ENCODE measurements at regions not wholly inside any gene's neighbourhood (a gene's known extent, or its start where the extent isn't known, plus 50 kb on each side); places are given as distances from the start of the nearest gene placed in this dataset.

DNA sequence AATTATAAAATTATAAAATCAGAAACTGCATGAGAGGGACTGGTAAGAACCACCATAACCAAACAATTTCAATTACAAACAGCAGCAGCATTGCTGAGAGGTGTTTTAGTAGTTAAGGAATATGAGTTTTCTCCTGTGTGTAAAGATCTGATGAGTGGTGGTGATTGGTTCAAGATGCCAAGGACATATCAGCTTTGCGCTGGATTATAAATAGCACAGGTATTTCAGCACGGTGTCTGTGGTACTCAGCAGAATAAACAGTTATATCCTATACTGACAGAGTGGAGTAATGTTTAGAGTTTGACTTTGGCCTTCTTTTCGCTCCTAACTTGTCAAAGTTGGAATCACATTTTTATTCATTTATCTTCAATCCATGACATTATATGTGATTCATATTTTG is 501.0 kb downstream of the CDH26 start:
- TF ChIP-seq, protein P1, sequence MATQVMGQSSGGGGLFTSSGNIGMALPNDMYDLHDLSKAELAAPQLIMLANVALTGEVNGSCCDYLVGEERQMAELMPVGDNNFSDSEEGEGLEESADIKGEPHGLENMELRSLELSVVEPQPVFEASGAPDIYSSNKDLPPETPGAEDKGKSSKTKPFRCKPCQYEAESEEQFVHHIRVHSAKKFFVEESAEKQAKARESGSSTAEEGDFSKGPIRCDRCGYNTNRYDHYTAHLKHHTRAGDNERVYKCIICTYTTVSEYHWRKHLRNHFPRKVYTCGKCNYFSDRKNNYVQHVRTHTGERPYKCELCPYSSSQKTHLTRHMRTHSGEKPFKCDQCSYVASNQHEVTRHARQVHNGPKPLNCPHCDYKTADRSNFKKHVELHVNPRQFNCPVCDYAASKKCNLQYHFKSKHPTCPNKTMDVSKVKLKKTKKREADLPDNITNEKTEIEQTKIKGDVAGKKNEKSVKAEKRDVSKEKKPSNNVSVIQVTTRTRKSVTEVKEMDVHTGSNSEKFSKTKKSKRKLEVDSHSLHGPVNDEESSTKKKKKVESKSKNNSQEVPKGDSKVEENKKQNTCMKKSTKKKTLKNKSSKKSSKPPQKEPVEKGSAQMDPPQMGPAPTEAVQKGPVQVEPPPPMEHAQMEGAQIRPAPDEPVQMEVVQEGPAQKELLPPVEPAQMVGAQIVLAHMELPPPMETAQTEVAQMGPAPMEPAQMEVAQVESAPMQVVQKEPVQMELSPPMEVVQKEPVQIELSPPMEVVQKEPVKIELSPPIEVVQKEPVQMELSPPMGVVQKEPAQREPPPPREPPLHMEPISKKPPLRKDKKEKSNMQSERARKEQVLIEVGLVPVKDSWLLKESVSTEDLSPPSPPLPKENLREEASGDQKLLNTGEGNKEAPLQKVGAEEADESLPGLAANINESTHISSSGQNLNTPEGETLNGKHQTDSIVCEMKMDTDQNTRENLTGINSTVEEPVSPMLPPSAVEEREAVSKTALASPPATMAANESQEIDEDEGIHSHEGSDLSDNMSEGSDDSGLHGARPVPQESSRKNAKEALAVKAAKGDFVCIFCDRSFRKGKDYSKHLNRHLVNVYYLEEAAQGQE (IDR thresholded peaks at IDR 0.05; ENCODE audit: insufficient read depth in 1 of 2, low read depth in 2 of 2, low read length in 2 of 2) = no peak
- no peak for TF ChIP-seq FOXP2 (optimal IDR thresholded peaks at IDR 0.05; ENCODE audit: borderline replicate concordance, extremely low read depth, extremely low read length, insufficient read depth)
- no peak for TF ChIP-seq TAF1 (IDR thresholded peaks at IDR 0.05; ENCODE audit: borderline replicate concordance, insufficient read depth, low read length)
- TF ChIP-seq POLR2AphosphoS5 (IDR thresholded peaks at IDR 0.05; ENCODE audit: low read depth, low read length) = no peak
- no peak for TF ChIP-seq SIN3A (IDR thresholded peaks at IDR 0.05; ENCODE audit: borderline replicate concordance, insufficient read depth, low read length)

DNA sequence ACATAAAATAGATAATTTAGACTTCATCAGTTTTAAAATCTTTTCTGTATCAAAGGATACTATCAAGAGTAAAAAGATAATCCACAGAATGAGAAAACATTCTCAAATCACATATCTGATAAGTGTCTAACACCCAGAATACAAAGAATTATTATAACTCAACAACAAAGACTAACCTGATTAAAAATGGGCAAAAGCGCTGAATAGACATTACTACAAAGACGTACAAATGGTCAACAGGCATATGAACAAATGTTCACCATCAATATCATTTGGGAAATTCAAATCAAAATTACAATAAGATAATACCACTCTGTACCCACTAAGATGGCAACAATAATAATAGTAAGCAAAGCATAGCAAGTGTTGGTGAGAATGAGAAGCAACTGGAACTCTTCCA is 503.8 kb downstream of the CDH26 start:
- no peak for TF ChIP-seq TAF1 (IDR thresholded peaks at IDR 0.05; ENCODE audit: borderline replicate concordance, insufficient read depth, low read length)
- TF ChIP-seq, protein P1 (IDR thresholded peaks at IDR 0.05; ENCODE audit: insufficient read depth in 1 of 2, low read depth in 2 of 2, low read length in 2 of 2) = no peak
- TF ChIP-seq FOXP2 (optimal IDR thresholded peaks at IDR 0.05; ENCODE audit: borderline replicate concordance, extremely low read depth, extremely low read length, insufficient read depth) = no peak
- TF ChIP-seq SIN3A (IDR thresholded peaks at IDR 0.05; ENCODE audit: borderline replicate concordance, insufficient read depth, low read length) = no peak
- TF ChIP-seq POLR2AphosphoS5 (IDR thresholded peaks at IDR 0.05; ENCODE audit: low read depth, low read length) = no peak

DNA sequence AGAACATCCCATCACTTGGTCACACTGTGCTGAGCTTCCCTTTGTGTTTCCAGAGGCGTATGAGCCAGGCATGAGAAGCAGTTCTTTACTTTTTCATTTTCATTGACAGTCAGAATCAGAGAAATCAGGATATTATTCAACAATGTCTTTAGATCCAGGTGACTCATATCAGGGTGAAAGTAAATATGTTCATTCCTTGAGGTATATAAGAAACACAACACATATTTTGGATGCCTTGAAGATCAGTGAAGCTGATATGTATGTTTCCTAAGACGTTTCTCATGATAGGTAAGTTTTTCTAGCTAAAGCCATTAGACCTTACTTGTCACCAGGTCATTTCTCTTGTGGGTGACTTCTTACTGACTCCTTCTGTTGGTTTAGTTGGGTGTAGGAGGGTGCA is 505.6 kb downstream of the CDH26 start:
- TF ChIP-seq, protein P1 (IDR thresholded peaks at IDR 0.05; ENCODE audit: insufficient read depth in 1 of 2, low read depth in 2 of 2, low read length in 2 of 2) = no peak
- TF ChIP-seq SIN3A (IDR thresholded peaks at IDR 0.05; ENCODE audit: borderline replicate concordance, insufficient read depth, low read length) (no peak), POLR2AphosphoS5 (IDR thresholded peaks at IDR 0.05; ENCODE audit: low read depth, low read length) (no peak), TAF1 (IDR thresholded peaks at IDR 0.05; ENCODE audit: borderline replicate concordance, insufficient read depth, low read length) (no peak), FOXP2 (optimal IDR thresholded peaks at IDR 0.05; ENCODE audit: borderline replicate concordance, extremely low read depth, extremely low read length, insufficient read depth) (no peak)

DNA sequence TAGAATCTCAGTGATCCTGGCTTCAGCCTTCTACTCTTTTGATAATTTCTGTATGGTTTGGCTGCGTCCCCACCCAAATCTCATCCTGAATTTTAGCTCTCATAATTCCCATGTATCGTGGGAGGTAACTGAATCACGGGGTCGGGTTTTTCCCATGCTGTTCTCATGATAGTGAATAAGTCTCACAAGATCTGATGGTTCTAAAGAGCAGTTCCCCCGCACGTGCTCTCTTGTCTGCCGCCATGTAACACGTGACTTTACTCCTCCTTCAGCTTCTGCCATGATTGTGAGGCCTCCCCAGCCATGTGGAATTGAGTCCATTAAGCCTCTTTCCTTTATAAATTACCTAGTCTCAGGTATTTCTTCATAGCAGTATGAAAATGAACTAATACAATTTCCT is 507.2 kb downstream of the CDH26 start:
- TF ChIP-seq, protein P1 (IDR thresholded peaks at IDR 0.05; ENCODE audit: insufficient read depth in 1 of 2, low read depth in 2 of 2, low read length in 2 of 2) = no peak
- no peak for TF ChIP-seq FOXP2 (optimal IDR thresholded peaks at IDR 0.05; ENCODE audit: borderline replicate concordance, extremely low read depth, extremely low read length, insufficient read depth)
- no peak for TF ChIP-seq TAF1 (IDR thresholded peaks at IDR 0.05; ENCODE audit: borderline replicate concordance, insufficient read depth, low read length)
- TF ChIP-seq SIN3A (IDR thresholded peaks at IDR 0.05; ENCODE audit: borderline replicate concordance, insufficient read depth, low read length) = no peak
- TF ChIP-seq POLR2AphosphoS5 (IDR thresholded peaks at IDR 0.05; ENCODE audit: low read depth, low read length) = no peak

All from PFSK-1 (cell line).